ENCODE measurements at regions not wholly inside any gene's neighbourhood (a gene's known extent, or its start where the extent isn't known, plus 50 kb on each side); places are given as distances from the start of the nearest gene placed in this dataset.
"Not testable (repeated sequence)": the region's sequence is repeated elsewhere in the genome, so short reads cannot be mapped to it uniquely, and the experiment has no call there.

DNA sequence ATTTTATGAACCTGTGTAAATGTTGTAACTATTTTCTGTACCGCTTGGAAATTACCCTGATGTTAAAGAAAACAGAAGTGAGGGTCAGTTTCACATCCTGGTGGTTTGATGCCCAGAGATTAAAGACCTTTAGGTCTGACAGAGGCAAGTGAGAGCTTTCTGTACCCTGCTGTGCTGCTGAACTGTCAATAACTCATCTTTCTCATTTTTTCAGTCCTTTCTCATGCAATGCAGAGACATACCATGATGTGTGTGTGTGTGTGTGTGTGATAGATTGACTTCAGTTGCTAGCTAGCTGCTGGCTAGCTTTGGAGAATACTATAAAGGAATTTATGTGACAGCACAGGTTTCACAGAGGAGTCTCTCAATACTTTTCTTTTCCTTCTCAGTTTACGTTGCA, 2025.6 kb upstream of the LRRTM1 start:
- Histone ChIP-seq H3K27ac (ENCODE audit: insufficient read depth, low read length) (no peak overlapping the region), H3K9me3 (ENCODE audit: control insufficient read depth, insufficient read depth, low read depth, low read length) (no peaks in the 10 kb centered on the region), H3K4me3 (replicated peaks in 1 of 4; ENCODE audit: control extremely low read depth in 1 of 4, insufficient read depth in 1 of 4, low read depth in 3 of 4, low read length in 4 of 4) (no peak overlapping the region), H3K9ac (ENCODE audit: insufficient read depth, low read length) (no peak overlapping the region), H4K20me1 (ENCODE audit: control insufficient read depth, extremely low read depth, insufficient read depth, low read length) (no peaks in the 10 kb centered on the region), H3K27me3 (ENCODE audit: control insufficient read depth, insufficient read depth, low read length) (no peaks in the 10 kb centered on the region), H3K4me1 (ENCODE audit: control insufficient read depth, extremely low read depth, insufficient read depth, low read length) (no peaks in the 10 kb centered on the region), H3K4me2 (ENCODE audit: extremely low read depth, insufficient read depth, low read length) (no peak overlapping the region), H3K36me3 (ENCODE audit: control insufficient read depth, insufficient read depth, low read length) (no peaks in the 10 kb centered on the region), H2AFZ (ENCODE audit: low read length) (no peak overlapping the region), H3K79me2 (ENCODE audit: control insufficient read depth, insufficient read depth, low read length) (no peaks in the 10 kb centered on the region)
- DNase-seq (ENCODE audit: low read depth in 2 of 2) = no peak
- TF ChIP-seq EZH2 (IDR thresholded peaks at IDR 0.05; ENCODE audit: low read length, missing control alignments) = no peak
- TF ChIP-seq, protein P1, sequence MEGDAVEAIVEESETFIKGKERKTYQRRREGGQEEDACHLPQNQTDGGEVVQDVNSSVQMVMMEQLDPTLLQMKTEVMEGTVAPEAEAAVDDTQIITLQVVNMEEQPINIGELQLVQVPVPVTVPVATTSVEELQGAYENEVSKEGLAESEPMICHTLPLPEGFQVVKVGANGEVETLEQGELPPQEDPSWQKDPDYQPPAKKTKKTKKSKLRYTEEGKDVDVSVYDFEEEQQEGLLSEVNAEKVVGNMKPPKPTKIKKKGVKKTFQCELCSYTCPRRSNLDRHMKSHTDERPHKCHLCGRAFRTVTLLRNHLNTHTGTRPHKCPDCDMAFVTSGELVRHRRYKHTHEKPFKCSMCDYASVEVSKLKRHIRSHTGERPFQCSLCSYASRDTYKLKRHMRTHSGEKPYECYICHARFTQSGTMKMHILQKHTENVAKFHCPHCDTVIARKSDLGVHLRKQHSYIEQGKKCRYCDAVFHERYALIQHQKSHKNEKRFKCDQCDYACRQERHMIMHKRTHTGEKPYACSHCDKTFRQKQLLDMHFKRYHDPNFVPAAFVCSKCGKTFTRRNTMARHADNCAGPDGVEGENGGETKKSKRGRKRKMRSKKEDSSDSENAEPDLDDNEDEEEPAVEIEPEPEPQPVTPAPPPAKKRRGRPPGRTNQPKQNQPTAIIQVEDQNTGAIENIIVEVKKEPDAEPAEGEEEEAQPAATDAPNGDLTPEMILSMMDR (conservative IDR thresholded peaks at IDR 0.05 in 1 of 2, IDR thresholded peaks at IDR 0.05 in 1 of 2; ENCODE audit: low read depth in 1 of 2, low read length in 2 of 2) = no peak

DNA sequence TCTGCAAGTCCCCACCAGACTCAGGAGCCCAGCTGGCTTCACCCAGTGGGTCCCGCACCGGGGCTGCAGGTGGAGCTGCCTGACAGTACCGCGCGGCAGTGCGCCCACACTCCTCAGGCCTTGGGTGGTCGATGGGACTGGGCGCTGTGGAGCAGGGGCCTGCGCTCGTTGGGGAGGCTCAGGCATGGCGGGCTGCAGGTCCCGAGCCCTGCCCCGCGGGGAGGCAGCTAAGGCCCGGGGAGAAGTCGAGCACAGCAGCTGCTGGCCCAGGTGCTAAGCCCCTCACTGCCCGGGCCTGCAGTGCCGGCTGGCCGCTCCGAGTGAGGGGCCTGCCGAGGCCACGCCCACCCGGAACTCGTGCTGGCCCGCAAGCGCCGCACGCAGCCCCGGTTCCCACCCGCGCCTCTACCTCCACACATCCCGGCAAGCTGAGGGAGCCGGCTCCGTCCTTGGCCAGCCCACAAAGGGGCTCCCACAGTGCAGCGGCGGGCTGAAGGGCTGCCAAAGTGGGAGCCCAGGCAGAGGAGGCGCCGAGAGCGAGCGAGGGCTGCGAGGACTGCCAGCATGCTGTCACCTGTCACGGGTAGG, 2021.7 kb upstream of the LRRTM1 start:
- H3K9ac ChIP-seq (ENCODE audit: insufficient read depth, low read length); H3K9me3 ChIP-seq (ENCODE audit: control insufficient read depth, insufficient read depth, low read depth, low read length); H4K20me1 ChIP-seq (ENCODE audit: control insufficient read depth, extremely low read depth, insufficient read depth, low read length); H3K27ac ChIP-seq (ENCODE audit: insufficient read depth, low read length); H3K4me1 ChIP-seq (ENCODE audit: control insufficient read depth, extremely low read depth, insufficient read depth, low read length); H3K4me3 ChIP-seq (replicated peaks in 1 of 4; ENCODE audit: control extremely low read depth in 1 of 4, insufficient read depth in 1 of 4, low read depth in 3 of 4, low read length in 4 of 4); H2AFZ ChIP-seq (ENCODE audit: low read length); DNase-seq (ENCODE audit: low read depth in 2 of 2); H3K4me2 ChIP-seq (ENCODE audit: extremely low read depth, insufficient read depth, low read length); H3K79me2 ChIP-seq (ENCODE audit: control insufficient read depth, insufficient read depth, low read length); H3K36me3 ChIP-seq (ENCODE audit: control insufficient read depth, insufficient read depth, low read length); H3K27me3 ChIP-seq (ENCODE audit: control insufficient read depth, insufficient read depth, low read length): not testable (repeated sequence)

DNA sequence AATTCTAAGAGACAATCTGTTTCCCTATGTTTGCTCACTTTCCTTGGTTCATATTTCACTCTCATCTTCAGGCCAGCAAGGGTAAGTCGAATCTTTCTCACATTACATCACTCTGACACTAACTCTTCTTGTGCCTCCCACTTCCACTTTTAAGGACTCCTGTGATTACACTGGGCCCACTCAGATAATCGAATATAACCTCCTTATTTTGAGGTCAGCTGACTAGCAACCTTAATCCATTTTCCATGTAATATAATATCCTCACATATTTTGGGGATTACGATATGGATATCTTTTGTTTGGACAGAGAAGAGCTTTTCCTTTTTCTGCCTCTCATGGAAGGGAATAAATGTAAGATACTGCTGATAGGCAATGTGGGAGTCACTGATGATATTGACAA, 2015.7 kb upstream of the LRRTM1 start:
- H3K4me3 ChIP-seq (replicated peaks in 1 of 4; ENCODE audit: control extremely low read depth in 1 of 4, insufficient read depth in 1 of 4, low read depth in 3 of 4, low read length in 4 of 4) = no peak overlapping the region
- H3K4me1 ChIP-seq (ENCODE audit: control insufficient read depth, extremely low read depth, insufficient read depth, low read length) = no peaks in the 10 kb centered on the region
- H3K27ac ChIP-seq (ENCODE audit: insufficient read depth, low read length) = no peak overlapping the region
- no peaks in the 10 kb centered on the region for H3K79me2 ChIP-seq (ENCODE audit: control insufficient read depth, insufficient read depth, low read length)
- H4K20me1 ChIP-seq (ENCODE audit: control insufficient read depth, extremely low read depth, insufficient read depth, low read length) = no peaks in the 10 kb centered on the region
- TF ChIP-seq, protein P1 (conservative IDR thresholded peaks at IDR 0.05 in 1 of 2, IDR thresholded peaks at IDR 0.05 in 1 of 2; ENCODE audit: low read depth in 1 of 2, low read length in 2 of 2) = no peak
- TF ChIP-seq EZH2 (IDR thresholded peaks at IDR 0.05; ENCODE audit: low read length, missing control alignments) = no peak
- no peaks in the 10 kb centered on the region for H3K27me3 ChIP-seq (ENCODE audit: control insufficient read depth, insufficient read depth, low read length)
- H3K9me3 ChIP-seq (ENCODE audit: control insufficient read depth, insufficient read depth, low read depth, low read length) = no peaks in the 10 kb centered on the region
- no peak for DNase-seq (ENCODE audit: low read depth in 2 of 2)
- no peaks in the 10 kb centered on the region for H3K36me3 ChIP-seq (ENCODE audit: control insufficient read depth, insufficient read depth, low read length)
- H3K9ac ChIP-seq (ENCODE audit: insufficient read depth, low read length) = no peak overlapping the region
- H2AFZ ChIP-seq (ENCODE audit: low read length) = no peak overlapping the region
- H3K4me2 ChIP-seq (ENCODE audit: extremely low read depth, insufficient read depth, low read length) = no peak overlapping the region

All from fibroblast of lung (primary cell).